IPS-18a (cell line): ENCODE measurements at regions not wholly inside any gene's neighbourhood (a gene's known extent, or its start where the extent isn't known, plus 50 kb on each side); places are given as distances from the start of the nearest gene placed in this dataset.

ENCODE experiments used
- H3K27ac ChIP-seq: one replicate; pipeline ENCODE4 v1.5.1; 2013; ENCODE audit warnings: low read length
- H3K27me3 ChIP-seq: one replicate; pipeline ENCODE4 v1.6.1; 2013; ENCODE audit warnings: mild to moderate bottlenecking, low read length; ENCODE audit not compliant: control insufficient read depth, insufficient read depth
- H3K36me3 ChIP-seq: one replicate; pipeline ENCODE4 v1.6.1; 2013; ENCODE audit warnings: low read depth, low read length; ENCODE audit not compliant: control insufficient read depth
- H3K4me1 ChIP-seq: one replicate; pipeline ENCODE4 v1.6.1; 2013; ENCODE audit warnings: low read depth, low read length; ENCODE audit not compliant: control insufficient read depth
- H3K4me3 ChIP-seq: one replicate; pipeline ENCODE4 v1.5.1; 2013; ENCODE audit warnings: low read length
- H3K9ac ChIP-seq: one replicate; pipeline ENCODE4 v1.6.1; 2013; ENCODE audit warnings: mild to moderate bottlenecking, low read length, moderate library complexity
- H3K9me3 ChIP-seq: one replicate; pipeline ENCODE4 v1.6.1; 2013; ENCODE audit warnings: low read depth, low read length; ENCODE audit not compliant: control insufficient read depth

- Histone ChIP-seq H3K4me3 (no peak overlapping the region), H3K9ac (no peak overlapping the region), H3K36me3 (no peaks in the 10 kb centered on the region), H3K9me3 (no peaks in the 10 kb centered on the region), H3K27ac (no peak overlapping the region), H3K27me3 (no peaks in the 10 kb centered on the region), H3K4me1 (no peaks in the 10 kb centered on the region)
These were observed 202.4 kb downstream of the AXIN2 start for GRCh38 chr17:65359016-65359415.

GRCh38 chr17:65356536-65356935, 204.9 kb downstream of the AXIN2 start:
- Histone ChIP-seq H3K27me3 (no peaks in the 10 kb centered on the region), H3K4me1 (no peaks in the 10 kb centered on the region), H3K4me3 (no peak overlapping the region), H3K27ac (no peak overlapping the region), H3K9ac (no peak overlapping the region), H3K36me3 (no peaks in the 10 kb centered on the region), H3K9me3 (no peaks in the 10 kb centered on the region)

GRCh38 chr17:65355246-65355645, 206.2 kb downstream of the AXIN2 start:
- Histone ChIP-seq H3K36me3 (no peaks in the 10 kb centered on the region), H3K9ac (no peak overlapping the region), H3K27me3 (no peaks in the 10 kb centered on the region), H3K27ac (no peak overlapping the region), H3K4me3 (no peak overlapping the region), H3K9me3 (no peaks in the 10 kb centered on the region), H3K4me1 (no peaks in the 10 kb centered on the region)

- Histone ChIP-seq H3K9me3 (no peaks in the 10 kb centered on the region), H3K27ac (no peak overlapping the region), H3K4me3 (no peak overlapping the region), H3K4me1 (no peaks in the 10 kb centered on the region), H3K9ac (no peak overlapping the region), H3K27me3 (no peaks in the 10 kb centered on the region), H3K36me3 (no peaks in the 10 kb centered on the region)
These were observed 211.5 kb downstream of the AXIN2 start for GRCh38 chr17:65349916-65350315.

GRCh38 chr17:65346166-65346565, 209.0 kb downstream of the RGS9 start:
- no peaks in the 10 kb centered on the region for H3K36me3 ChIP-seq
- no peaks in the 10 kb centered on the region for H3K4me1 ChIP-seq
- H3K9me3 ChIP-seq, result no peaks in the 10 kb centered on the region
- H3K9ac ChIP-seq, result no peak overlapping the region
- no peak overlapping the region for H3K27ac ChIP-seq
- H3K4me3 ChIP-seq, result no peak overlapping the region
- no peaks in the 10 kb centered on the region for H3K27me3 ChIP-seq

GRCh38 chr17:65345261-65346005, 208.3 kb downstream of the RGS9 start:
- H3K4me1 ChIP-seq, result no peaks in the 10 kb centered on the region
- H3K4me3 ChIP-seq, result no peak overlapping the region
- no peak overlapping the region for H3K9ac ChIP-seq
- H3K27me3 ChIP-seq, result no peaks in the 10 kb centered on the region
- H3K27ac ChIP-seq, result no peak overlapping the region
- H3K36me3 ChIP-seq, result no peaks in the 10 kb centered on the region
- H3K9me3 ChIP-seq, result no peaks in the 10 kb centered on the region

GRCh38 chr17:65340401-65340800, 203.2 kb downstream of the RGS9 start:
- H3K27ac ChIP-seq, result no peak overlapping the region
- H3K4me3 ChIP-seq, result no peak overlapping the region
- no peaks in the 10 kb centered on the region for H3K27me3 ChIP-seq
- H3K36me3 ChIP-seq, result no peaks in the 10 kb centered on the region
- no peak overlapping the region for H3K9ac ChIP-seq
- no peaks in the 10 kb centered on the region for H3K4me1 ChIP-seq
- H3K9me3 ChIP-seq, result peaks cover 7% of the 10 kb centered on the region

- H3K27me3 ChIP-seq, result no peaks in the 10 kb centered on the region
- no peaks in the 10 kb centered on the region for H3K36me3 ChIP-seq
- H3K4me1 ChIP-seq, result no peaks in the 10 kb centered on the region
- no peaks in the 10 kb centered on the region for H3K9me3 ChIP-seq
- H3K27ac ChIP-seq, result no peak overlapping the region
- H3K9ac ChIP-seq, result no peak overlapping the region
- H3K4me3 ChIP-seq, result no peak overlapping the region
These were observed 197.2 kb downstream of the RGS9 start for GRCh38 chr17:65334406-65334805.

GRCh38 chr17:65332779-65333178, 195.6 kb downstream of the RGS9 start:
- Histone ChIP-seq H3K9me3 (no peaks in the 10 kb centered on the region), H3K4me3 (no peak overlapping the region), H3K4me1 (no peaks in the 10 kb centered on the region), H3K36me3 (no peaks in the 10 kb centered on the region), H3K9ac (no peak overlapping the region), H3K27me3 (no peaks in the 10 kb centered on the region), H3K27ac (no peak overlapping the region)

GRCh38 chr17:65332375-65332774, 195.2 kb downstream of the RGS9 start:
- Histone ChIP-seq H3K27ac (no peak overlapping the region), H3K9me3 (no peaks in the 10 kb centered on the region), H3K4me1 (no peaks in the 10 kb centered on the region), H3K27me3 (no peaks in the 10 kb centered on the region), H3K4me3 (no peak overlapping the region), H3K9ac (no peak overlapping the region), H3K36me3 (no peaks in the 10 kb centered on the region)

GRCh38 chr17:65328567-65328966, 191.4 kb downstream of the RGS9 start:
- Histone ChIP-seq H3K9me3 (no peaks in the 10 kb centered on the region), H3K4me3 (no peak overlapping the region), H3K9ac (no peak overlapping the region), H3K27ac (no peak overlapping the region), H3K27me3 (no peaks in the 10 kb centered on the region), H3K36me3 (no peaks in the 10 kb centered on the region), H3K4me1 (no peaks in the 10 kb centered on the region)

GRCh38 chr17:65324611-65325342, 187.6 kb downstream of the RGS9 start:
- no peak overlapping the region for H3K9ac ChIP-seq
- H3K4me1 ChIP-seq, result no peaks in the 10 kb centered on the region
- no peaks in the 10 kb centered on the region for H3K9me3 ChIP-seq
- H3K27ac ChIP-seq, result no peak overlapping the region
- no peak overlapping the region for H3K4me3 ChIP-seq
- no peaks in the 10 kb centered on the region for H3K36me3 ChIP-seq
- no peaks in the 10 kb centered on the region for H3K27me3 ChIP-seq
